HG02981 (cell line): ENCODE measurements at regions not wholly inside any gene's neighbourhood (a gene's known extent, or its start where the extent isn't known, plus 50 kb on each side); places are given as distances from the start of the nearest gene placed in this dataset.
A peak's percentile ranks its signal among the peaks of the same experiment; 100 is the strongest.
"Not testable (repeated sequence)": the region's sequence is repeated elsewhere in the genome, so short reads cannot be mapped to it uniquely, and the experiment has no call there.

Source experiments
- ATAC-seq: cut with Tn5 transposase; IDR thresholded peaks from one replicate; pipeline ENCODE4 v1.9.1; 2021; ENCODE audit warnings: mild to moderate bottlenecking, moderate library complexity; ENCODE audit not compliant: unreplicated experiment

GRCh38 chr3:30408105-30408557, 198.3 kb upstream of the TGFBR2 start:
- ATAC-seq = no peak

- no peak for ATAC-seq
These were observed 188.0 kb upstream of the TGFBR2 start for GRCh38 chr3:30418443-30418842.

GRCh38 chr3:30421266-30421665, 185.1 kb upstream of the TGFBR2 start:
- ATAC-seq = no peak

- no peak for ATAC-seq
These were observed 180.0 kb upstream of the TGFBR2 start for GRCh38 chr3:30426293-30426993.

- ATAC-seq = no peak
These were observed 178.2 kb upstream of the TGFBR2 start for GRCh38 chr3:30428251-30428650.

GRCh38 chr3:30435861-30436331, 170.5 kb upstream of the TGFBR2 start:
- no peak for ATAC-seq

GRCh38 chr3:30437171-30437601, 169.2 kb upstream of the TGFBR2 start:
- no peak for ATAC-seq

GRCh38 chr3:30438126-30438525, 168.3 kb upstream of the TGFBR2 start:
- ATAC-seq = peak; percentile 74

GRCh38 chr3:30439451-30440053, 166.8 kb upstream of the TGFBR2 start:
- no peak for ATAC-seq

GRCh38 chr3:30440147-30440604, 166.2 kb upstream of the TGFBR2 start:
- ATAC-seq = no peak

GRCh38 chr3:30440880-30441279, 165.5 kb upstream of the TGFBR2 start:
- ATAC-seq = no peak

GRCh38 chr3:30443756-30444673, 162.4 kb upstream of the TGFBR2 start:
- ATAC-seq = no peak

GRCh38 chr3:30448450-30449289, 157.7 kb upstream of the TGFBR2 start:
- no peak for ATAC-seq

- ATAC-seq = no peak
These were observed 157.1 kb upstream of the TGFBR2 start for GRCh38 chr3:30449290-30449632.

- no peak for ATAC-seq
These were observed 154.0 kb upstream of the TGFBR2 start for GRCh38 chr3:30452446-30452845.

GRCh38 chr3:30453360-30454039, 152.9 kb upstream of the TGFBR2 start:
- ATAC-seq = no peak

- no peak for ATAC-seq
These were observed 151.8 kb upstream of the TGFBR2 start for GRCh38 chr3:30454636-30455035.

GRCh38 chr3:30455112-30455511, 151.3 kb upstream of the TGFBR2 start:
- not testable (repeated sequence) for ATAC-seq

- ATAC-seq = no peak
These were observed 150.6 kb upstream of the TGFBR2 start for GRCh38 chr3:30455840-30456239.

- ATAC-seq = no peak
These were observed 150.1 kb upstream of the TGFBR2 start for GRCh38 chr3:30456264-30456663.
